ENCODE measurements at regions not wholly inside any gene's neighbourhood (a gene's known extent, or its start where the extent isn't known, plus 50 kb on each side); places are given as distances from the start of the nearest gene placed in this dataset.

DNA sequence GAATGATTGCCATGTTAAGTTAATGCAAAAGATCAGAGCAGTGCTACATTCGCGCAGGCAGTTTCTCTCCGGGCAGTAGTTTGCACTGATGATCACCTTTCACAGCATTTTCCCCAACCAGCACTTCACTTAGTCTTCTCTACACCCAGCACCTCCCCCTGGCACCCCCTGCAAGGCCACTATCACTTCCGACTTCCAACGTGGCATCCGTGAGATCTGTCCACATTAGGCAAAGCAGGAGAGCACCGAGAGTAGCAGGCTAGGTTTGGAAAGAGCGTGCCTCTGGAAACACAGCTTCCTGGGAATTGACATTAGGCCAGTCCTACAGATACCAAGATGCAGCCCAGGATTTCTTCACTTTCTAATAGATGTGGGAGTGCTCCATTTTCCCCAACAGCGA is 180.2 kb upstream of the CDIN1 start (continued):
- TF ChIP-seq ZNF592 (IDR thresholded peaks at IDR 0.05), result no peak

GRCh38 chr15:36400936-36401585 is 178.4 kb upstream of the CDIN1 start:
- FAIRE-seq (no peak), ATAC-seq (no peak), DNase-seq (ENCODE audit: extremely low read depth in 1 of 4, low spot score in 3 of 4) (no peak)
- Histone ChIP-seq H3K9ac (ENCODE audit: insufficient read depth in 1 of 2, low read depth in 2 of 2, low read length in 2 of 2) (no peak overlapping the region), H4K20me1 (replicated peaks; ENCODE audit: control insufficient read depth, insufficient read depth, low read length) (no peaks in the 10 kb centered on the region), H3K9me3 (replicated peaks; ENCODE audit: control insufficient read depth, insufficient read depth, low read depth, low read length) (no peaks in the 10 kb centered on the region; the same call in 1 of the 2 replicates), H3K36me3 (ENCODE audit: control insufficient read depth, insufficient read depth, low read length) (no peaks in the 10 kb centered on the region), H3K9me1 (ENCODE audit: control insufficient read depth, insufficient read depth, low read length) (no peaks in the 10 kb centered on the region), H3K4me2 (ENCODE audit: insufficient read depth, low read length) (no peak overlapping the region), H3K79me2 (ENCODE audit: control insufficient read depth, insufficient read depth, low read length) (no peaks in the 10 kb centered on the region), H3K4me3 (no peak overlapping the region), H2AFZ (ENCODE audit: low read depth, low read length) (peak overlapping the region; percentile 46), H3K4me1 (replicated peaks in 1 of 2; ENCODE audit: control insufficient read depth in 2 of 2, insufficient read depth in 2 of 2, low read length in 2 of 2) (peaks cover 0 to 5% of the 10 kb centered on the region in 2 experiments; a peak in 2 of 5 replicates), H3K27me3 (ENCODE audit: control insufficient read depth in 2 of 2, insufficient read depth in 2 of 2, low read length in 2 of 2) (no peaks in the 10 kb centered on the region), H3K27ac (ENCODE audit: extremely low read depth, low read depth, low read length) (no peak overlapping the region)
- BruUV-seq (replicated peaks), result no TSS peak
- ChIA-PET POLR2A (interaction anchor here (1.0 kb wide), 1 partner anchor 12 kb away, joined by 3 read pairs; no protein-coding TSS in a partner anchor), CTCF (ENCODE audit: low intra/inter-chr PET ratio) (no interaction called here)
- intact Hi-C loops (cut with micrococcal nuclease) (no loop called here), in situ Hi-C loops (cut with MboI) (no loop called here)
- TF ChIP-seq RNF2 (IDR thresholded peaks at IDR 0.05) (no peak), TCF15 (CRISPR knock-in tag; IDR thresholded peaks at IDR 0.05) (no peak), MEF2A (IDR thresholded peaks at IDR 0.05; ENCODE audit: control insufficient read depth, low read depth, low read length) (no peak)
- TF ChIP-seq, protein P1, sequence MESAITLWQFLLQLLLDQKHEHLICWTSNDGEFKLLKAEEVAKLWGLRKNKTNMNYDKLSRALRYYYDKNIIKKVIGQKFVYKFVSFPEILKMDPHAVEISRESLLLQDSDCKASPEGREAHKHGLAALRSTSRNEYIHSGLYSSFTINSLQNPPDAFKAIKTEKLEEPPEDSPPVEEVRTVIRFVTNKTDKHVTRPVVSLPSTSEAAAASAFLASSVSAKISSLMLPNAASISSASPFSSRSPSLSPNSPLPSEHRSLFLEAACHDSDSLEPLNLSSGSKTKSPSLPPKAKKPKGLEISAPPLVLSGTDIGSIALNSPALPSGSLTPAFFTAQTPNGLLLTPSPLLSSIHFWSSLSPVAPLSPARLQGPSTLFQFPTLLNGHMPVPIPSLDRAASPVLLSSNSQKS (CRISPR knock-in tag; IDR thresholded peaks at IDR 0.05), result no peak
- WGBS (ENCODE audit: insufficient coverage, low coverage, missing lambda C conversion rate), result 89% methylated on average over 3 of the region's 3 CpGs
